ENCODE measurements at regions not wholly inside any gene's neighbourhood (a gene's known extent, or its start where the extent isn't known, plus 50 kb on each side); places are given as distances from the start of the nearest gene placed in this dataset.
"Not testable (repeated sequence)": the region's sequence is repeated elsewhere in the genome, so short reads cannot be mapped to it uniquely, and the experiment has no call there.

GRCh38 chr5:1731091-1731639 lies 68.5 kb downstream of the MRPL36 start:
- no peak for DNase-seq (ENCODE audit: low read depth in 2 of 2)

GRCh38 chr5:1730487-1730847 lies 69.2 kb downstream of the MRPL36 start:
- DNase-seq (ENCODE audit: low read depth in 2 of 2): no peak

DNA sequence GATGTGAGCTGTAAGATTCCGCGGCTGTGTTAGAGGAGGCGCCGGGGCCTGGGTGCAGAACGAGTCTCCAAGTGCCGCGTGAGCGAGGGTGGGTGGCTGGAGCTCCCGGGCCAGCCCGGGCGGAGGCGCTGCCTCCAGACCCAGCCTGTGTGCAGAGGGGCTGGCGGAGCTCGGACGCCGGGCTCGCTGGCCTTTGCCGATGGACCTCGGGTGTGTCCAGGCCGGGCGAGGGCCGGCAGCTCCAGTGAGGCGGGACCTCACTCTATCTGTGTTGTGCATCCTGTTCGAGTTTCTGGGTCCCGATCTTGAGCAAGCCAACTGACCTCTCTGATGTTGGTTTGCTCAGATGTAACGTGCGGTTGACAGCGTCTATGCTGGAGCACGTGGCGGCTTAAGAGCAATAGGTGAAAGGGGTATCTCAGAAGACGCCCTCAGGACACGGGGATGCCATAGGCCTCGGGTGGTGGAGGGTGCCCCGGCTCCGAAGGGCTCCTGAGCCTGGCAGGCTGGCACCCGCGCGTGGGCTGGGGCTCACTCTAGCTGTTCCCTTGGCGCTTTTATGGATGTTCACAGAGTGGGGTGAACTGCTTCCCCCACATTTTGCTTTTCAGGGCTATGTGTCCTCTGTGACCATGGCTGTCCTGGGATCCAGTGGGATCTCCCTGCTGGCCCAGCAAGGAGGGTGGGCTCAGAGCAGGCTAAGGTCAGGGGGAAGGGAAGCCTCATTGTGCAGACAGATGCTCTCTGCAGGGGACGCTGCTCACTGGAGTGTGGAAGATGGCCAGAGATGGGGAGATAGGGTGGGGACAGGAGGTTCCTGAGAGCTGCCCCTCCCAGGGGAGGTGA lies 69.8 kb downstream of the MRPL36 start:
- DNase-seq (ENCODE audit: low read depth in 2 of 2): no peak

DNA sequence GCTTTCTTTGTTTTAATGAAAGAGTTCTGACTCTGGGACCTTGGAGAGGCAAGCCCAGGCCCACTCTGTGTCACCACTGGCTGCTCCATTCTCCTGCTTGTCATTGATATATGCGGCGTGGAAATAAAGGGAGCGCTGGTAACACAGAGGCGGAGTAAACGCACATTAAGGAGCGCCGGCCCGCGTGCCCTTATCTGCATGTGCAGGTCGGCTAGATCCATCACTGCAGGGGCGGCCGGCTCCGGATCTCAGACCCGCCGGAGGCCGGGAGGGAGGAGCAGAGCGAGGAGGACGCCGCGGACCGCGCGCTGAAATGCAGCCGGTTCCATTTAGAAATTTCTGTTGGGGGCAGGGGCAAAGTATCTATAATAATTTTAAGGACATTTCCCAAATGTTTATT lies 70.8 kb downstream of the MRPL36 start:
- DNase-seq (ENCODE audit: low read depth in 2 of 2): no peak

- DNase-seq (ENCODE audit: low read depth in 2 of 2): no peak
Measured at GRCh38 chr5:1727571-1727970, 72.1 kb downstream of the MRPL36 start.

DNA sequence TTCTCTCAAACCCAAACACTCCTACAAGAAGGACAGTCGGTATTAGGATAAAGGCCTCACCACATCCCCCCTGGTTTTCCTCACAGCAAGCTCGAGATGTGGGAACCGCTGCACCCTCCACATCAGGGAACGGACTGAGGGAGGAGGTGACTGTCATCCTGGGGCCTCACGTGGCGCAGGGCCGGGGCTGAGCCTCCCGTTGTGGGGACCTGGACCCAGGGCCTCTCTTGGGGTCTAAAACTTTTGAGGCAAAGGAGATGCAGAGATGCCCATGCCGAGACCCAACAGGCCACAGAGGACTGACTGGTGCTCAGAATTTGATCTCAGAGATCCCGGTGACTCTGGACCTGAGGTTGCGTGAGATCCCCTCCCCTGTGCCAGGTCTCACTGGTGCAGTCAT lies 72.7 kb downstream of the MRPL36 start:
- DNase-seq (ENCODE audit: low read depth in 2 of 2): no peak

DNA sequence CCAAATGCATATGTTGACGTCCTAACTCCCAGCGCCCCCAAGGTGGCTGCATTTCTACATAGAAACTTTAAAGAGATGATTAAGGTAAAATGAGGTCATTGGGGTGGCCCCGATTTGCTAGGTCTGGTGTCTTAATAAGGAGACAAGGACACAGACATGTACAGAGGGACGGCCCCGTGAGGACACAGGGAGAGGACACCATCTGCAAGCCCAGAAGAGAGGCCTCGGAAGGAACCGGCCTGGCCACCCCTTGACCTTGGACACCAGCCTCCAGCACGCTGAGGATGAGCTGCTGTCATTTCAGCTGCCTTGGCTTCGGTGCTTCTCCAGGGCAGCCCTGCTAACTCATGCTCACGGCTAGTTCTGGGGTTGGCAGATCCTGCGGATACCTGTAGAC lies 73.2 kb downstream of the MRPL36 start:
- no peak for DNase-seq (ENCODE audit: low read depth in 2 of 2)

- DNase-seq (ENCODE audit: low read depth in 2 of 2): no peak
Measured at GRCh38 chr5:1725641-1726468, 73.8 kb downstream of the MRPL36 start.

- no peak for DNase-seq (ENCODE audit: low read depth in 2 of 2)
Measured at GRCh38 chr5:1724822-1725602, 74.6 kb downstream of the MRPL36 start.

GRCh38 chr5:1723957-1724821 lies 75.4 kb downstream of the MRPL36 start:
- no peak for DNase-seq (ENCODE audit: low read depth in 2 of 2)

DNA sequence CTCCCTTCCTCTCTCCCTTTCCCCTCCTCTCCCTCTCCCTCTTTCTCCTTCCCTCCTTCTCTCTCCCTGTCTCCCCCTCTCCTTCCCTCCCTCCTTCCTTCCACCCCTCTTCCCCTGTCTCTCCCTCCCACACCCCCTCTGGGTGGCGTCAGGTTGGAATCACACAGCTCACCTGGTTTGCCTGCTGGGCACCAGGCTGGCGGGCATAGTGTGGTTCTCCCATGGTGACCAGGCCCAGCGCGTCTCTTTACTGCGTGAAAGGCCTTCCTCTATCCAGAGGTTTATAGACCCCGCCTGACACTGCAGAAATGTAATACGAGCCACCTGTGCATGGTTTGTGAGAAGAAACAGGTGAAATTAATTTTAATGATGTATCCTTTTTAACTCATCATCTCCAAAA lies 76.2 kb downstream of the MRPL36 start:
- DNase-seq (ENCODE audit: low read depth in 2 of 2): no peak

- no peak for DNase-seq (ENCODE audit: low read depth in 2 of 2)
Measured at GRCh38 chr5:1722877-1723276, 76.8 kb downstream of the MRPL36 start.

- DNase-seq (ENCODE audit: low read depth in 2 of 2): no peak
Measured at GRCh38 chr5:1720396-1721110, 79.1 kb downstream of the MRPL36 start.

DNA sequence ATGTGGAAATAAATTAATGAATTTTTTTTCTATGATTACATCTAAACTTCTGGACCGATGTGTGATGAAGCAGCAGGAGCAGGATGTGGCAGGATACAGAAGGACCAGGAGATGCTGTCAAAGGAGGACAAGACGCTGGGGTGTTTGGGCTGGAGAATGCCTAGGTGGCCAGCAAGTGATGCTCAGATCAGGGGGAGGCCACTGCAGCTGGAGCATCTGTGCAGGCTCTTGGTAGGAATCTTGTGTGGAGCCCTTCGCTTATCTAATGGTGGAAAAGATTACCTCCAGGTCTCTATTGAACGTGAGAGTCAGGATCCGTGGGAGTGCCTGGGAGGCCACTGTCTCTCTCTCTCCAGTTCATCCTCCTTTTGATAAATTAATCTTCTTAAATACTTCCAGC lies 79.8 kb downstream of the MRPL36 start:
- no peak for DNase-seq (ENCODE audit: low read depth in 2 of 2)

- DNase-seq (ENCODE audit: low read depth in 2 of 2): no peak
Measured at GRCh38 chr5:1718669-1719068, 81.0 kb downstream of the MRPL36 start.

- DNase-seq (ENCODE audit: low read depth in 2 of 2): not testable (repeated sequence)
Measured at GRCh38 chr5:1710091-1710490, 89.5 kb downstream of the MRPL36 start.

DNA sequence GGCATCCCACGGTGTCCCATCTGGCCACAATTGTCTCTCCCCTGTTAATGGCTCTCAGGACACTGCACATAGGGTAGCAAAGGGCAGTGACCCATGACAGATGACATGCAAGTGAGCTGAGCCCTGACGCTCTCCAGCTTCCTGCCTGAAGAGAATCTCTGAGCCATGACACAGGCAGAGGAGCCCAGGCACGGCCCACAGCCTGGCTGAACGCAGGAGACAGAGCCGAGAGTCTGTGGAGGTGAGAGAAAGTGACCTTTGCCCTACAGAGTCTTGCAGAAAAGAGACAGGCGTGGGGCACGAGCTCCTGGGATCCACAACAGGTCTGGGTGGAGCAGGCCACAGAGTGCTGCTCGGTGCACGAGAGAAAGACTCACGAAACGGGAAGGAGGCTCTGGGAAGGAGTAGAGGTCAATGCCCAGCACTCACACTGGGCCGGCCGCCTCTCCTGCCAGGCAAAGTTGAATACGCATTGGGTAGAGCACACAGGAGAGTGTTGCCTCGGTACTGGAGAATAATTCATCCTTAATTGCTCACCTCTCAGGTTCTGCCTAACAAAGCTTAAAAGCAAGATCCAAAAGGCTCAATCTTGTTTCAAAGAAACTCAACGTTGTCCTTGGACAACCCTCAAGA lies 90.3 kb downstream of the MRPL36 start:
- no peak for DNase-seq (ENCODE audit: low read depth in 2 of 2)

GRCh38 chr5:1708592-1709141 lies 91.0 kb downstream of the MRPL36 start:
- DNase-seq (ENCODE audit: low read depth in 2 of 2): no peak

DNA sequence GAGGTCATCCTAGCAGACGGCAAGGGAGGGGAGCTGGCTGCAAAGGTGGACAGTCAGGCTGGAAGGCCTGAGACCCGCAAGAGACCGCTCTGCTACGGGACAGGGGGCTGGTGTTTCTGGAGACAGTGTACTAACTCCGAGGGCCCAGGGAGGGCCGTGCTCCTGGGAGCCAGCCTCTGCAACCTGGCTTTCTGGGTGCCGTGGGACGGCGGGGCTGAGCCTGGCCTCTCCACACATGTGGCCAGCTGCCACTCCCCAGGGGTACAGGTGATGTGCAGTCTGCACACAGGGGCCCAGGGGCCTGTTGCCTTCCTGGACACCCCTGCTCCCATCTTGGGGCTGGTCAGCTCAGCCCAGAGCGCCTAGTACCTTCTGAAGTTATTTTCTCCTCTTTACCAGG lies 92.2 kb downstream of the MRPL36 start:
- no peak for DNase-seq (ENCODE audit: low read depth in 2 of 2)

DNA sequence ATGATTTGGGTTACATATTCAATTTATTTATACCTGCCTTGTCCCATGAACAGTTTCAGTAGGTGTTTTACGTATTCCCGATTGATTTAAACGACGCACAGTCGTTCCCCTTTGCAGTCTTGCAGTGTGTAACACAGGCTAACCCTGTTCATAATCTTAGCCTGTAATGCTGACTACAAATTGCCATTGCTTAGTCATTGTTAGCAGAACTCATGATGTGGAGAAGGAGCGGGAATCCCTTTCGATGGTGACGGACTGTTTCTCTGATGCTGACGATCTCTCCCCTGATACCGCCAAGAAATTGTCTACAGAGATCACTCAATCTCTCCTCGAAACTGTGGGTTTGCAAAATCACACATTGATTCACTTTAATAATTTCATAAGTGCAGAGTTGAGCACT lies 93.2 kb downstream of the MRPL36 start:
- DNase-seq (ENCODE audit: low read depth in 2 of 2): no peak
